ENCODE measurements at regions not wholly inside any gene's neighbourhood (a gene's known extent, or its start where the extent isn't known, plus 50 kb on each side); places are given as distances from the start of the nearest gene placed in this dataset.
"Not testable (repeated sequence)": the region's sequence is repeated elsewhere in the genome, so short reads cannot be mapped to it uniquely, and the experiment has no call there.

- DNase-seq (ENCODE audit: low spot score): no peak
Observed at GRCh38 chr3:165716592-165716991, 120.6 kb downstream of the BCHE start.

GRCh38 chr3:165713479-165713878, 123.7 kb downstream of the BCHE start:
- no peak for DNase-seq (ENCODE audit: low spot score)

GRCh38 chr3:165712382-165712781, 124.8 kb downstream of the BCHE start:
- DNase-seq (ENCODE audit: low spot score): no peak

- DNase-seq (ENCODE audit: low spot score): no peak
Observed at GRCh38 chr3:165697910-165698309, 139.3 kb downstream of the BCHE start.

- DNase-seq (ENCODE audit: low spot score): no peak
Observed at GRCh38 chr3:165696496-165696895, 140.7 kb downstream of the BCHE start.

GRCh38 chr3:165683947-165684346, 153.3 kb downstream of the BCHE start:
- DNase-seq (ENCODE audit: low spot score): no peak

GRCh38 chr3:165682734-165683133, 154.5 kb downstream of the BCHE start:
- DNase-seq (ENCODE audit: low spot score): no peak

- DNase-seq (ENCODE audit: low spot score): no peak
Observed at GRCh38 chr3:165669967-165670366, 167.3 kb downstream of the BCHE start.

- no peak for DNase-seq (ENCODE audit: low spot score)
Observed at GRCh38 chr3:165669504-165669903, 167.7 kb downstream of the BCHE start.

GRCh38 chr3:165667676-165668075, 169.5 kb downstream of the BCHE start:
- DNase-seq (ENCODE audit: low spot score): no peak

- DNase-seq (ENCODE audit: low spot score): no peak
Observed at GRCh38 chr3:165658027-165658426, 179.2 kb downstream of the BCHE start.

GRCh38 chr3:165653130-165653778, 184.0 kb downstream of the BCHE start:
- no peak for DNase-seq (ENCODE audit: low spot score)

- not testable (repeated sequence) for DNase-seq (ENCODE audit: low spot score)
Observed at GRCh38 chr3:165649282-165649681, 187.9 kb downstream of the BCHE start.

GRCh38 chr3:165645191-165645590, 192.0 kb downstream of the BCHE start:
- no peak for DNase-seq (ENCODE audit: low spot score)

- no peak for DNase-seq (ENCODE audit: low spot score)
Observed at GRCh38 chr3:165644331-165644730, 192.9 kb downstream of the BCHE start.

- no peak for DNase-seq (ENCODE audit: low spot score)
Observed at GRCh38 chr3:165643425-165643824, 193.8 kb downstream of the BCHE start.

GRCh38 chr3:165642761-165643420, 194.3 kb downstream of the BCHE start:
- no peak for DNase-seq (ENCODE audit: low spot score)

GRCh38 chr3:165641569-165642310, 195.5 kb downstream of the BCHE start:
- DNase-seq (ENCODE audit: low spot score): no peak

GRCh38 chr3:165640970-165641369, 196.3 kb downstream of the BCHE start:
- no peak for DNase-seq (ENCODE audit: low spot score)

- DNase-seq (ENCODE audit: low spot score): no peak
Observed at GRCh38 chr3:165640031-165640430, 197.2 kb downstream of the BCHE start.

GRCh38 chr3:165638034-165638433, 199.2 kb downstream of the BCHE start:
- no peak for DNase-seq (ENCODE audit: low spot score)

- DNase-seq (ENCODE audit: low spot score): no peak
Observed at GRCh38 chr3:165636684-165637015, 200.6 kb downstream of the BCHE start.

All from putamen (tissue), 1 donor.